Coronary artery (tissue), 2 donors: ENCODE measurements at regions not wholly inside any gene's neighbourhood (a gene's known extent, or its start where the extent isn't known, plus 50 kb on each side); places are given as distances from the start of the nearest gene placed in this dataset.

ENCODE experiments used
- DNase-seq: peaks from one replicate; pipeline ENCODE4 v3.0.0-alpha.2; 2017; ENCODE audit warnings: low spot score
- H3K27ac ChIP-seq, 2 donors: fragments of 200-600 bp; sonication (generic); one replicate each; pipeline ENCODE4 v1.5.1; 2016 to 2019
- H3K4me3 ChIP-seq: fragments of 200-600 bp; sonication (generic); 2 replicates; pipeline ENCODE4 v1.5.1; 2016; ENCODE audit warnings: mild to moderate bottlenecking, moderate library complexity
- TF ChIP-seq, protein P1 (sequence below): fragments of 200-600 bp; sonication (generic); IDR thresholded peaks from one replicate; pipeline ENCODE4 v1.5.1; 2019; ENCODE audit warnings: antibody characterized with exemption

DNA sequence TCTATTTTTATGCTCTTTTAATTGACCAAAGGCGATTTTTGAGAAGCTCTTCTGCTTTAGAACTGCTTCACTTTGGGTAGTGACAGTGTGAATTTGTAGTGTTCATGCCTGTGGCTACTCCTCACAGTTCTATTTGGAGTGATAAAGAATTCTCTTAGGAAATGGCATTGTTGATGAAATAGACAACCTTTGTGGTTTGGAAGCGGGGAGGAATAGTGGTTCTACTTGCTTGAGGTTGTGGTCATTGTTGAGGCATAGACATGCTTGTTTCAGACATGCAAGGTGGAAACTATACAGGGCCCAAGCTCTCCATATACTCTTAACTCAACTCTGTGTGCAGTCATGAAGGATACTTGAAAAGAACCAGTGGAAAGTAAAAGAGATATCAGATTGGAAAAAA lies 481.1 kb upstream of the NEGR1 start:
- TF ChIP-seq, protein P1, sequence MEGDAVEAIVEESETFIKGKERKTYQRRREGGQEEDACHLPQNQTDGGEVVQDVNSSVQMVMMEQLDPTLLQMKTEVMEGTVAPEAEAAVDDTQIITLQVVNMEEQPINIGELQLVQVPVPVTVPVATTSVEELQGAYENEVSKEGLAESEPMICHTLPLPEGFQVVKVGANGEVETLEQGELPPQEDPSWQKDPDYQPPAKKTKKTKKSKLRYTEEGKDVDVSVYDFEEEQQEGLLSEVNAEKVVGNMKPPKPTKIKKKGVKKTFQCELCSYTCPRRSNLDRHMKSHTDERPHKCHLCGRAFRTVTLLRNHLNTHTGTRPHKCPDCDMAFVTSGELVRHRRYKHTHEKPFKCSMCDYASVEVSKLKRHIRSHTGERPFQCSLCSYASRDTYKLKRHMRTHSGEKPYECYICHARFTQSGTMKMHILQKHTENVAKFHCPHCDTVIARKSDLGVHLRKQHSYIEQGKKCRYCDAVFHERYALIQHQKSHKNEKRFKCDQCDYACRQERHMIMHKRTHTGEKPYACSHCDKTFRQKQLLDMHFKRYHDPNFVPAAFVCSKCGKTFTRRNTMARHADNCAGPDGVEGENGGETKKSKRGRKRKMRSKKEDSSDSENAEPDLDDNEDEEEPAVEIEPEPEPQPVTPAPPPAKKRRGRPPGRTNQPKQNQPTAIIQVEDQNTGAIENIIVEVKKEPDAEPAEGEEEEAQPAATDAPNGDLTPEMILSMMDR = no peak
- H3K4me3 ChIP-seq = no peak overlapping the region
- no peak for DNase-seq
- no peak overlapping the region for H3K27ac ChIP-seq

DNA sequence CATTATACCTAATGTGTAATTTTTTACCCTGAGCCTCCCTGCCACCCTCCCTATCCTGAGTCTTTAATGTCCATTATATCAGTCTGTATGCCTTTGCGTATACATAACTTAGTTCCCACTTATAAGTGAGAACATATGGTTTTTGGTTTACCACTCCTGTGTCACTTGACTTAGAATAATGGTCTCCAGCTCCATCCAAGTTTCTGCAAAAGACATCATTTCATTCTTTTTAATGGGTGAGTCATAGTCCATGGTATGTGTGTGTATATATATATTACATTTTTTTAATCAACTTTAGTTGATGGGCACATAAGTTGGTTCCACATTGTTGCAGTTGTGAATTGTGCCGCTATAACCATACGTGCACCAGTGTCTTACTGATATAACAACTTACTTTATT lies 477.1 kb upstream of the NEGR1 start:
- TF ChIP-seq, protein P1 = no peak
- no peak for DNase-seq
- no peak overlapping the region for H3K27ac ChIP-seq
- no peak overlapping the region for H3K4me3 ChIP-seq

DNA sequence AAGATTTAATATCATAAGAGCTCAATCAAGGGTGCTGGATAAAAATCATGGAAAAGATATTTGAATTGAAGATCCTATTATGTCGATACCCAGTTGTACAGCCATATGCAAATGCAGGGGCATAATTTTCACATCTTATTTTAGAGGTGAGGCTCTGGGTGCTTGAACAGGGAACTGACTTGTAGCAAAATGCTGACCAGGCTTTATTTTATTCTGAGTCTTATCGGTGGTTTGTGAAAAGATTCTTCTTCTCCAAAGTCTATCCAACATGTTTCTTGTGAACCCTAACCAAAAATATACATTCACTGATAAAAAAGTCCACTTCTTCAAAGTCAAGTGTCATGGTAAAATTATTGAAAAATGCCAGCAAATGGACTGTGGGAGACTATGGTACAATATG lies 475.5 kb upstream of the NEGR1 start:
- no peak for DNase-seq
- TF ChIP-seq, protein P1 = no peak
- Histone ChIP-seq H3K4me3 (no peak overlapping the region), H3K27ac (no peak overlapping the region)

DNA sequence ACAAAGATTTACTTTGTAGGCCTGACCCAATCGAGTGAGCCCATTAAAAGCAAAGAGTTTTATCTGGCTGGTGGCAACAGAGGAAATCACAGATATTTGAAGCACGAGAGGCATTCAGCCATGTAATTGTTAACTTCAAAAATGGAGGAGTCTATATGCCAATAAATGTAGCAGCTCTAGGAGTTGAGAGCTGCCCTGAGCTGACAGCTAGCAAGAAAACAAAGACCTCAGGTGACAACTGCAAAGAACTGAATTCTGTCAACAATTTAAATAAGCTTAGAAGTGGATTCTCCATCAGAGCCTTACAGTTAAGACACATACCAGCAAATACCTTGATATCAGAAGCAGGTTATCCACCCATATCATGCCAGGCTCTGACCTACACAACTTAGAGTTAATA lies 463.1 kb upstream of the NEGR1 start:
- DNase-seq = no peak
- TF ChIP-seq, protein P1 = no peak
- no peak overlapping the region for H3K4me3 ChIP-seq
- H3K27ac ChIP-seq = no peak overlapping the region

DNA sequence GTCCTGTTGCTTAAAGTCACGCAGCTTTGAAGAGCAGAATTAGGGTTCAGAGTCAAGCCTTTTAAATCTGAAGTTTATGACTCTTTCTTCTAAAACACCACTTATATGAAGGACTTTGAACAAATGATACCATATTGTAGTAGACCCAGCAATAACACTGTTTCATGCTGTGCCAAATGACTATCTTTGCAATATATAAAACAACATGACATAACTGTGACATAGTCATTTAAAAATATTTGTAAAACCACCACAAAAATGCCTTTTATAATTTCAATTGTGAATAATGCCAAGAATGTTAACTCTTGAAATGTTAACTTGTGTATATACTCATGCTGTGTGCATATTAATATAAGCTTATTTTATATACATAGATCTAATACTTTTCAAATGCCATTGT lies 452.1 kb upstream of the NEGR1 start:
- no peak for DNase-seq
- no peak overlapping the region for H3K27ac ChIP-seq
- H3K4me3 ChIP-seq = no peak overlapping the region
- TF ChIP-seq, protein P1 = no peak

DNA sequence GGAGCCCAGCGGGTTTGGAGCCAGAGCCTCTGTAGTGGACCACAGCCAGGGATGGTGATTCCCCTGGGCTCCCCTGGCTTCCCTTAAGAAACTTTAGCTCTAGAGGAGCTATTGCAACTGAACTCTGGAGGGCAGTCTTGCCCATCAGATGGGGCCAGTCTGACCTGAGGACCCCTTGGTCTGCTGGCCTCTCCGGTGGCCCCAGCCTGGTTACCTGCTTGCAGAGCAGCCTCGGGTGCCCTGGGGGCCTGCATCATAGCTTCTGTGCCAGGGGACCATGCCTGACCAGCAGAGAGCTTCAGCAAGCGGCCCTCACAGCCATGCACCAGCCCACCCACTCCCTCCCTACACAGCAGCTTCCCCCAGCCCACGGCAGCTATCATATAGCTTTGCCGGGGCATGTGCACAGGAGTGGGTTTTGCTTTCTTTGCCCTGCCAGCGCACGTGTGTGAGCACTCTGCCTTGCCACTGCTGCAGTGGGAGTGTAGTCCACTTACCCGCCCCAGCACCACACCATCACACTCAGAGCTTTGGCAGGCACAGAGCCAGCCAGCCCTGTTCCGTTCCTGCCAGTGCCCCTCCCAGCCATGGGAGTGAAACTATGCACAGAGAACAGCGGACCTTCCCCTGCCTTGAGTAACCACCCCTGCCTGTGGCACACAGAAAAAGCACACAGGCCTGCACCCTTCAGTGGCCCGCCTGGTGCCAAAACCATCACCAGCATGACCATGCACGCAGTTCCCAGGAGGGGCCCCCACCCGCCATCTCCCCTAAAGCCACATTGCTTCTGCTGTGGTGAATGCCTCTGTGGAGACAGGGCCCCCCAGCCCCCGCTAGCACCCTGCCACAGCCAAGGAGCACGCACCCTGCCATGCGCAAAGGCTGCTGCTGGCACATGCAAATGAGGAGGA lies 442.9 kb upstream of the NEGR1 start:
- TF ChIP-seq, protein P1 = no peak
- Histone ChIP-seq H3K27ac (no peak overlapping the region), H3K4me3 (no peak overlapping the region)
- no peak for DNase-seq

DNA sequence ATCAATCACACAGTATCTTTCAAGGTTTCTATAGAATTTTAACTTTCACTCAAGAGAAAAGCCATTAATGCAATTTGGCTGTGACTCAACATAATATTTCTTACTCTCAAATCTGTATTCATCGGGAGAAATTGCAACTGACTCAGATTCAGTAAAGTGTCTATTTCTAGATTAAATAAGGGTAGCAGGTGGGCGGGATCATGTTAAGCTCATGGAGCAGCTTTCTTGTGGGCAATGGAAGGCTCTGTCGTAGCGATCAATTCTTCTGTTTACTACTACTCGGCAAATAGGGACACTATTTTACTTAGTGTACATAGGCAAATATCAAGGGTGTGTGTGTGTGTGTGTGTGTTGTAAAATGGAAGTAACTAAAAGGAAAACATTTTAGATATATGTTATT lies 423.6 kb upstream of the NEGR1 start:
- no peak overlapping the region for H3K4me3 ChIP-seq
- DNase-seq = no peak
- H3K27ac ChIP-seq = no peak overlapping the region
- TF ChIP-seq, protein P1 = no peak
